NCI-H1417 (cell line): ENCODE measurements at regions not wholly inside any gene's neighbourhood (a gene's known extent, or its start where the extent isn't known, plus 50 kb on each side); places are given as distances from the start of the nearest gene placed in this dataset.
"Not testable (repeated sequence)": the region's sequence is repeated elsewhere in the genome, so short reads cannot be mapped to it uniquely, and the experiment has no call there.

ENCODE experiments used
- DNase-seq, 3 experiments: peaks; one replicate each; lab custom pipeline; 2025; lab: John Stamatoyannopoulos, UW

- DNase-seq, result not testable (repeated sequence)
Measured at GRCh38 chr17:64800987-64801386, 118.3 kb downstream of the LRRC37A3 start.

GRCh38 chr17:64800361-64800895 lies 118.8 kb downstream of the LRRC37A3 start:
- DNase-seq, result not testable (repeated sequence)

- DNase-seq, result not testable (repeated sequence)
Measured at GRCh38 chr17:64799543-64800188, 119.6 kb downstream of the LRRC37A3 start.

GRCh38 chr17:64798961-64799360 lies 120.3 kb downstream of the LRRC37A3 start:
- not testable (repeated sequence) for DNase-seq

- not testable (repeated sequence) for DNase-seq
Measured at GRCh38 chr17:64798489-64798790, 120.8 kb downstream of the LRRC37A3 start.

- not testable (repeated sequence) for DNase-seq
Measured at GRCh38 chr17:64797746-64798488, 121.4 kb downstream of the LRRC37A3 start.

GRCh38 chr17:64795342-64795741 lies 123.9 kb downstream of the LRRC37A3 start:
- not testable (repeated sequence) for DNase-seq

GRCh38 chr17:64794548-64795274 lies 124.6 kb downstream of the LRRC37A3 start:
- not testable (repeated sequence) for DNase-seq

GRCh38 chr17:64794113-64794512 lies 125.2 kb downstream of the LRRC37A3 start:
- DNase-seq, result not testable (repeated sequence)

GRCh38 chr17:64792793-64793575 lies 126.3 kb downstream of the LRRC37A3 start:
- not testable (repeated sequence) for DNase-seq

- not testable (repeated sequence) for DNase-seq
Measured at GRCh38 chr17:64792276-64792675, 127.0 kb downstream of the LRRC37A3 start.

- not testable (repeated sequence) for DNase-seq
Measured at GRCh38 chr17:64791691-64792090, 127.6 kb downstream of the LRRC37A3 start.

GRCh38 chr17:64791226-64791625 lies 128.1 kb downstream of the LRRC37A3 start:
- not testable (repeated sequence) for DNase-seq

GRCh38 chr17:64790690-64791089 lies 128.6 kb upstream of the SMURF2 start:
- DNase-seq, result not testable (repeated sequence)

- DNase-seq, result not testable (repeated sequence)
Measured at GRCh38 chr17:64790193-64790592, 128.1 kb upstream of the SMURF2 start.

- DNase-seq, result not testable (repeated sequence)
Measured at GRCh38 chr17:64789061-64789445, 126.9 kb upstream of the SMURF2 start.

- no peak for DNase-seq
Measured at GRCh38 chr17:64788286-64789060, 126.4 kb upstream of the SMURF2 start.

GRCh38 chr17:64787921-64788271 lies 125.8 kb upstream of the SMURF2 start:
- DNase-seq, result no peak

- no peak for DNase-seq
Measured at GRCh38 chr17:64787255-64787920, 125.3 kb upstream of the SMURF2 start.

- no peak for DNase-seq
Measured at GRCh38 chr17:64786337-64786736, 124.2 kb upstream of the SMURF2 start.
